Bronchial epithelial cell (primary cell): ENCODE measurements at regions not wholly inside any gene's neighbourhood (a gene's known extent, or its start where the extent isn't known, plus 50 kb on each side); places are given as distances from the start of the nearest gene placed in this dataset.

Experiments
- DNase-seq: peaks from one replicate; pipeline ENCODE4 v3.0.0-alpha.2; 2010; ENCODE audit warnings: low read depth
- FAIRE-seq: peaks from 2 replicates; lab custom pipeline; 2011; peaks lifted over from hg19 to GRCh38; lab: Jason Lieb, UNC
- H3K27me3 ChIP-seq: 2 replicates; pipeline ENCODE4 v1.5.1; 2011; ENCODE audit warnings: low read length; ENCODE audit not compliant: control insufficient read depth, insufficient read depth
- H3K36me3 ChIP-seq: 2 replicates; pipeline ENCODE4 v1.5.1; 2011; ENCODE audit warnings: low read length; ENCODE audit not compliant: control insufficient read depth, insufficient read depth
- H3K4me3 ChIP-seq: 2 replicates; pipeline ENCODE4 v1.5.1; 2011; ENCODE audit warnings: mild to moderate bottlenecking, low read depth, low read length, control low read depth
- CTCF ChIP-seq: IDR thresholded peaks from 2 replicates; pipeline ENCODE4 v1.5.1; 2011; ENCODE audit warnings: mild to moderate bottlenecking, moderate library complexity, low read length, control low read depth, inconsistent platforms; ENCODE audit not compliant: insufficient read depth, severe bottlenecking

DNA sequence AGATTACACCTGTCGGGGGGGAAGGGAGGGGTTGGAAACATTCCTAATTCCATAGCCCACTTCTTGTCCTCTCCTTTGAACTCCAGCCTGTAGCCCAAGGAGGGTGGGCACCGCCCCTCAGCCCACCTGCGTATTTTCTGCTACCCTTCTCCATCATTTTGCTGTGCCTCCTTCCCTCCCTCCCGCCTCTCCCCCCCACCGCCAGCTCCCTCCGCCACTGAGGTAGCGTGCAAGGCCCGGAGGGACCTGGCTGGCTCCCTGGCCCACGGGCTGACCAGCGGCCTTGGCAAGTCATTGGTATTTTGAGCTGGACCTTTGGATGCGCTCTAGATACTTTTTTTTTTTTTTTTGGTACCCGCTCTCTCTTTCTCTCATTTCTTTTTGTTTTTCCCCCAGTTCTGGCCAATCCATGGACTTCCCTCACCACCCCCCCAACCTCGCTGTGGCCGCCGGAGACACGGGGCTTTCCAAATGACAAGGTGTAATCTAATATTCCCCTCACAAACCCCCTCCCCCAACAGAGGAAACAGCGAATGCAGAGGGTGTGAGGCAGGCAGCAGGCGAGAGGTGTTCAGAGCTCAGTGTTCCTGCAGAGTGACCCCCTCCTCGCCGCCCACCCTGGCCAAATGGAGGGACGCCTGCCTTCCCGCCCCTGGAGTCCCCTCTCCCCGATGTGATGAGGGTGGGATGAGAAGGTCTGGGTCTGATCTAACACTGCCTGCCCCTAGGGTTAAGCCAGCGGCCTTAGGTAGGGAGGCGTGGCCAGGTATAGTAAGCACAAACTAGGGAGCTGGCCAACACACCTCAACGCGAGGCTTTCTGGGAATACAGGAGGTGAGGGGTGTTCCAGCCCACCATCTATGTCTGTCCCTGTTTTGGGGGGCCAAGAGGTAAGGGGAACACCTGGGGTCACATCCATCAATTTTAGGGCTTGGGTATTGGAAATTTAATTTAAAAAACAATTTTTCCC, 89.2 kb downstream of the PTPRS start:
- H3K27me3 ChIP-seq: peaks cover 2% of the 10 kb centered on the region
- no peaks in the 10 kb centered on the region for H3K36me3 ChIP-seq
- TF ChIP-seq CTCF: no peak
- H3K4me3 ChIP-seq: no peak overlapping the region
- no peak for FAIRE-seq
- no peak for DNase-seq

GRCh38 chr19:5250127-5250659, 90.4 kb downstream of the PTPRS start:
- Histone ChIP-seq H3K27me3 (peaks cover 2% of the 10 kb centered on the region), H3K36me3 (no peaks in the 10 kb centered on the region), H3K4me3 (no peak overlapping the region)
- no peak for TF ChIP-seq CTCF
- DNase-seq: no peak
- no peak for FAIRE-seq

GRCh38 chr19:5249526-5249925, 91.1 kb downstream of the PTPRS start:
- Histone ChIP-seq H3K4me3 (no peak overlapping the region), H3K27me3 (peaks cover 2% of the 10 kb centered on the region), H3K36me3 (no peaks in the 10 kb centered on the region)
- FAIRE-seq: no peak
- DNase-seq: no peak
- TF ChIP-seq CTCF: no peak

GRCh38 chr19:5247957-5248705, 92.5 kb downstream of the PTPRS start:
- no peak for FAIRE-seq
- no peak overlapping the region for H3K4me3 ChIP-seq
- no peak for DNase-seq
- TF ChIP-seq CTCF: no peak
- H3K27me3 ChIP-seq: peaks cover 2% of the 10 kb centered on the region
- peaks cover 2% of the 10 kb centered on the region for H3K36me3 ChIP-seq

GRCh38 chr19:5246554-5247155, 94.0 kb downstream of the PTPRS start:
- Histone ChIP-seq H3K36me3 (peaks cover 2% of the 10 kb centered on the region), H3K4me3 (no peak overlapping the region), H3K27me3 (peaks cover 2% of the 10 kb centered on the region)
- no peak for FAIRE-seq
- no peak for TF ChIP-seq CTCF
- no peak for DNase-seq
